ENCODE measurements at regions not wholly inside any gene's neighbourhood (a gene's known extent, or its start where the extent isn't known, plus 50 kb on each side); places are given as distances from the start of the nearest gene placed in this dataset.

GRCh38 chr18:22467760-22468553 lies 50.2 kb upstream of the CTAGE1 start:
- DNase-seq = no peak

- no peak for DNase-seq
Observed at GRCh38 chr18:22468554-22468891, 50.8 kb upstream of the CTAGE1 start.

GRCh38 chr18:22469061-22469734 lies 51.5 kb upstream of the CTAGE1 start:
- DNase-seq = no peak

- DNase-seq = no peak
Observed at GRCh38 chr18:22469926-22470247, 52.2 kb upstream of the CTAGE1 start.

- no peak for DNase-seq
Observed at GRCh38 chr18:22470248-22471235, 52.8 kb upstream of the CTAGE1 start.

GRCh38 chr18:22471546-22472131 lies 53.9 kb upstream of the CTAGE1 start:
- DNase-seq = no peak

- DNase-seq = no peak
Observed at GRCh38 chr18:22473366-22473765, 55.7 kb upstream of the CTAGE1 start.

GRCh38 chr18:22475426-22476100 lies 57.8 kb upstream of the CTAGE1 start:
- no peak for DNase-seq

- DNase-seq = no peak
Observed at GRCh38 chr18:22477222-22477621, 59.5 kb upstream of the CTAGE1 start.

- DNase-seq = no peak
Observed at GRCh38 chr18:22482948-22483347, 65.2 kb upstream of the CTAGE1 start.

- DNase-seq = no peak
Observed at GRCh38 chr18:22483407-22483806, 65.7 kb upstream of the CTAGE1 start.

GRCh38 chr18:22484471-22484870 lies 66.8 kb upstream of the CTAGE1 start:
- DNase-seq = no peak

- DNase-seq = no peak
Observed at GRCh38 chr18:22485808-22486244, 68.1 kb upstream of the CTAGE1 start.

- DNase-seq = no peak
Observed at GRCh38 chr18:22486667-22487066, 69.0 kb upstream of the CTAGE1 start.

GRCh38 chr18:22488554-22488953 lies 70.8 kb upstream of the CTAGE1 start:
- DNase-seq = no peak

GRCh38 chr18:22489704-22490103 lies 72.0 kb upstream of the CTAGE1 start:
- no peak for DNase-seq

GRCh38 chr18:22490429-22490846 lies 72.7 kb upstream of the CTAGE1 start:
- DNase-seq = no peak

- DNase-seq = no peak
Observed at GRCh38 chr18:22493255-22493654, 75.5 kb upstream of the CTAGE1 start.

- no peak for DNase-seq
Observed at GRCh38 chr18:22493940-22494339, 76.2 kb upstream of the CTAGE1 start.

- DNase-seq = no peak
Observed at GRCh38 chr18:22494771-22495170, 77.1 kb upstream of the CTAGE1 start.

- no peak for DNase-seq
Observed at GRCh38 chr18:22499421-22499820, 81.7 kb upstream of the CTAGE1 start.

- no peak for DNase-seq
Observed at GRCh38 chr18:22503803-22504202, 86.1 kb upstream of the CTAGE1 start.

Measured in T-helper 1 cell (primary cell).